K562 (cell line): ENCODE measurements at regions not wholly inside any gene's neighbourhood (a gene's known extent, or its start where the extent isn't known, plus 50 kb on each side); places are given as distances from the start of the nearest gene placed in this dataset.
A peak's percentile ranks its signal among the peaks of the same experiment; 100 is the strongest.

ENCODE experiments used
- BMI1 ChIP-seq: fragments of 150-350 bp; IDR thresholded peaks from 2 replicates; pipeline ENCODE4 v1.6.1; 2014; ENCODE audit warnings: low read length
- BRCA1 ChIP-seq, 2 experiments: fragments of 450-650 bp in 1 of 2; sonication (generic) in 1 of 2; formaldehyde crosslinking in 1 of 2; IDR thresholded peaks; 2 replicates each; pipeline versions ENCODE4 v1.5.0 to v1.6.1; 2017 to 2020; ENCODE audit warnings: mild to moderate bottlenecking in 1 of 2, missing genetic modification reagents in 1 of 2
- EP300 ChIP-seq: IDR thresholded peaks from 2 replicates; pipeline ENCODE4 v1.6.1; 2012; ENCODE audit warnings: low read length, improper control_type of control experiment
- FIP1L1 ChIP-seq: fragments of 200-400 bp; formaldehyde crosslinking; IDR thresholded peaks from 2 replicates; pipeline ENCODE4 v1.6.1; 2018; ENCODE audit warnings: mild to moderate bottlenecking, low read depth, low read length; ENCODE audit not compliant: poor library complexity, severe bottlenecking
- HDAC8 ChIP-seq: fragments of 450-650 bp; IDR thresholded peaks from 2 replicates; pipeline ENCODE4 v1.6.1; 2016; ENCODE audit warnings: mild to moderate bottlenecking, missing genetic modification characterization, moderate library complexity, missing compliant biosample characterization
- HNRNPLL ChIP-seq: fragments of 200-400 bp; formaldehyde crosslinking; IDR thresholded peaks from 2 replicates; pipeline ENCODE4 v1.6.1; 2017; ENCODE audit warnings: low read length, low read depth, mild to moderate bottlenecking; ENCODE audit not compliant: poor library complexity, severe bottlenecking
- MTA3 ChIP-seq: fragments of 450-650 bp; formaldehyde crosslinking; IDR thresholded peaks from 2 replicates; pipeline ENCODE4 v1.6.1; 2017; ENCODE audit warnings: mild to moderate bottlenecking, borderline replicate concordance
- NFYB ChIP-seq: IDR thresholded peaks from 2 replicates; pipeline ENCODE4 v1.6.1; 2011; ENCODE audit warnings: mild to moderate bottlenecking, moderate library complexity; ENCODE audit not compliant: insufficient read length; ENCODE audit errors: extremely low read depth
- PTRF ChIP-seq: fragments of 450-650 bp; IDR thresholded peaks from 2 replicates; pipeline ENCODE4 v1.6.1; 2016; ENCODE audit warnings: mild to moderate bottlenecking, missing genetic modification characterization, missing compliant biosample characterization
- TAL1 ChIP-seq: fragments of 450-650 bp; IDR thresholded peaks from 2 replicates; pipeline ENCODE4 v1.6.1; 2016; ENCODE audit warnings: mild to moderate bottlenecking
- TEAD1 ChIP-seq, 2 experiments: fragments of 450-650 bp in 1 of 2; sonication (generic) in 1 of 2; formaldehyde crosslinking; IDR thresholded peaks; 2 replicates each; pipeline versions ENCODE4 v1.4.0 to v1.8.0; 2020 to 2022; ENCODE audit warnings: mild to moderate bottlenecking in 2 of 2, missing genetic modification reagents in 1 of 2
- ZFP91 ChIP-seq: sonication (generic); formaldehyde crosslinking; IDR thresholded peaks from 2 replicates; pipeline ENCODE4 v1.8.0; 2022; ENCODE audit warnings: mild to moderate bottlenecking, missing genetic modification reagents
- ZNF23 ChIP-seq: fragments of 250-450 bp; sonication (Bioruptor Pico); IDR thresholded peaks from 2 replicates; pipeline ENCODE4 v1.4.0; 2020; ENCODE audit warnings: mild to moderate bottlenecking
- ZNF561 ChIP-seq: fragments of 450-650 bp; formaldehyde crosslinking; conservative IDR thresholded peaks from 2 replicates; pipeline ENCODE4 v1.4.0; 2020; ENCODE audit warnings: mild to moderate bottlenecking, moderate library complexity
- TF ChIP-seq, protein P1 (sequence below): sonication (generic); formaldehyde crosslinking; IDR thresholded peaks from 2 replicates; pipeline ENCODE4 v1.8.0; 2022; ENCODE audit warnings: missing genetic modification reagents, mild to moderate bottlenecking, moderate library complexity, borderline replicate concordance
- TF ChIP-seq, protein P2 (sequence below): fragments of 450-650 bp; IDR thresholded peaks from 2 replicates; pipeline ENCODE4 v1.6.1; 2016; ENCODE audit warnings: mild to moderate bottlenecking, moderate library complexity

GRCh38 chr5:88380332-88380731, 111.7 kb upstream of the TMEM161B start (continued):
- TF ChIP-seq NFYB (no peak), HNRNPLL (no peak), BMI1 (no peak), ZNF561 (CRISPR knock-in tag) (no peak), MTA3 (no peak), FIP1L1 (no peak), BRCA1 (IDR thresholded peaks at IDR 0.05) (no peak), BRCA1 (CRISPR knock-in tag; IDR thresholded peaks at IDR 0.05) (no peak), PTRF (no peak), ZFP91 (CRISPR knock-in tag) (no peak), TEAD1 (CRISPR knock-in tag; IDR thresholded peaks at IDR 0.05) (no peak), ZNF23 (CRISPR knock-in tag) (no peak), EP300 (peak; percentile 19; the same call in 1 of the 2 replicates), TAL1 (peak; percentile 56), HDAC8 (tag) (no peak)
- TF ChIP-seq, protein P1, sequence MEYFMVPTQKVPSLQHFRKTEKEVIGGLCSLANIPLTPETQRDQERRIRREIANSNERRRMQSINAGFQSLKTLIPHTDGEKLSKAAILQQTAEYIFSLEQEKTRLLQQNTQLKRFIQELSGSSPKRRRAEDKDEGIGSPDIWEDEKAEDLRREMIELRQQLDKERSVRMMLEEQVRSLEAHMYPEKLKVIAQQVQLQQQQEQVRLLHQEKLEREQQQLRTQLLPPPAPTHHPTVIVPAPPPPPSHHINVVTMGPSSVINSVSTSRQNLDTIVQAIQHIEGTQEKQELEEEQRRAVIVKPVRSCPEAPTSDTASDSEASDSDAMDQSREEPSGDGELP (CRISPR knock-in tag) = peak; percentile 51
- TF ChIP-seq, protein P2, sequence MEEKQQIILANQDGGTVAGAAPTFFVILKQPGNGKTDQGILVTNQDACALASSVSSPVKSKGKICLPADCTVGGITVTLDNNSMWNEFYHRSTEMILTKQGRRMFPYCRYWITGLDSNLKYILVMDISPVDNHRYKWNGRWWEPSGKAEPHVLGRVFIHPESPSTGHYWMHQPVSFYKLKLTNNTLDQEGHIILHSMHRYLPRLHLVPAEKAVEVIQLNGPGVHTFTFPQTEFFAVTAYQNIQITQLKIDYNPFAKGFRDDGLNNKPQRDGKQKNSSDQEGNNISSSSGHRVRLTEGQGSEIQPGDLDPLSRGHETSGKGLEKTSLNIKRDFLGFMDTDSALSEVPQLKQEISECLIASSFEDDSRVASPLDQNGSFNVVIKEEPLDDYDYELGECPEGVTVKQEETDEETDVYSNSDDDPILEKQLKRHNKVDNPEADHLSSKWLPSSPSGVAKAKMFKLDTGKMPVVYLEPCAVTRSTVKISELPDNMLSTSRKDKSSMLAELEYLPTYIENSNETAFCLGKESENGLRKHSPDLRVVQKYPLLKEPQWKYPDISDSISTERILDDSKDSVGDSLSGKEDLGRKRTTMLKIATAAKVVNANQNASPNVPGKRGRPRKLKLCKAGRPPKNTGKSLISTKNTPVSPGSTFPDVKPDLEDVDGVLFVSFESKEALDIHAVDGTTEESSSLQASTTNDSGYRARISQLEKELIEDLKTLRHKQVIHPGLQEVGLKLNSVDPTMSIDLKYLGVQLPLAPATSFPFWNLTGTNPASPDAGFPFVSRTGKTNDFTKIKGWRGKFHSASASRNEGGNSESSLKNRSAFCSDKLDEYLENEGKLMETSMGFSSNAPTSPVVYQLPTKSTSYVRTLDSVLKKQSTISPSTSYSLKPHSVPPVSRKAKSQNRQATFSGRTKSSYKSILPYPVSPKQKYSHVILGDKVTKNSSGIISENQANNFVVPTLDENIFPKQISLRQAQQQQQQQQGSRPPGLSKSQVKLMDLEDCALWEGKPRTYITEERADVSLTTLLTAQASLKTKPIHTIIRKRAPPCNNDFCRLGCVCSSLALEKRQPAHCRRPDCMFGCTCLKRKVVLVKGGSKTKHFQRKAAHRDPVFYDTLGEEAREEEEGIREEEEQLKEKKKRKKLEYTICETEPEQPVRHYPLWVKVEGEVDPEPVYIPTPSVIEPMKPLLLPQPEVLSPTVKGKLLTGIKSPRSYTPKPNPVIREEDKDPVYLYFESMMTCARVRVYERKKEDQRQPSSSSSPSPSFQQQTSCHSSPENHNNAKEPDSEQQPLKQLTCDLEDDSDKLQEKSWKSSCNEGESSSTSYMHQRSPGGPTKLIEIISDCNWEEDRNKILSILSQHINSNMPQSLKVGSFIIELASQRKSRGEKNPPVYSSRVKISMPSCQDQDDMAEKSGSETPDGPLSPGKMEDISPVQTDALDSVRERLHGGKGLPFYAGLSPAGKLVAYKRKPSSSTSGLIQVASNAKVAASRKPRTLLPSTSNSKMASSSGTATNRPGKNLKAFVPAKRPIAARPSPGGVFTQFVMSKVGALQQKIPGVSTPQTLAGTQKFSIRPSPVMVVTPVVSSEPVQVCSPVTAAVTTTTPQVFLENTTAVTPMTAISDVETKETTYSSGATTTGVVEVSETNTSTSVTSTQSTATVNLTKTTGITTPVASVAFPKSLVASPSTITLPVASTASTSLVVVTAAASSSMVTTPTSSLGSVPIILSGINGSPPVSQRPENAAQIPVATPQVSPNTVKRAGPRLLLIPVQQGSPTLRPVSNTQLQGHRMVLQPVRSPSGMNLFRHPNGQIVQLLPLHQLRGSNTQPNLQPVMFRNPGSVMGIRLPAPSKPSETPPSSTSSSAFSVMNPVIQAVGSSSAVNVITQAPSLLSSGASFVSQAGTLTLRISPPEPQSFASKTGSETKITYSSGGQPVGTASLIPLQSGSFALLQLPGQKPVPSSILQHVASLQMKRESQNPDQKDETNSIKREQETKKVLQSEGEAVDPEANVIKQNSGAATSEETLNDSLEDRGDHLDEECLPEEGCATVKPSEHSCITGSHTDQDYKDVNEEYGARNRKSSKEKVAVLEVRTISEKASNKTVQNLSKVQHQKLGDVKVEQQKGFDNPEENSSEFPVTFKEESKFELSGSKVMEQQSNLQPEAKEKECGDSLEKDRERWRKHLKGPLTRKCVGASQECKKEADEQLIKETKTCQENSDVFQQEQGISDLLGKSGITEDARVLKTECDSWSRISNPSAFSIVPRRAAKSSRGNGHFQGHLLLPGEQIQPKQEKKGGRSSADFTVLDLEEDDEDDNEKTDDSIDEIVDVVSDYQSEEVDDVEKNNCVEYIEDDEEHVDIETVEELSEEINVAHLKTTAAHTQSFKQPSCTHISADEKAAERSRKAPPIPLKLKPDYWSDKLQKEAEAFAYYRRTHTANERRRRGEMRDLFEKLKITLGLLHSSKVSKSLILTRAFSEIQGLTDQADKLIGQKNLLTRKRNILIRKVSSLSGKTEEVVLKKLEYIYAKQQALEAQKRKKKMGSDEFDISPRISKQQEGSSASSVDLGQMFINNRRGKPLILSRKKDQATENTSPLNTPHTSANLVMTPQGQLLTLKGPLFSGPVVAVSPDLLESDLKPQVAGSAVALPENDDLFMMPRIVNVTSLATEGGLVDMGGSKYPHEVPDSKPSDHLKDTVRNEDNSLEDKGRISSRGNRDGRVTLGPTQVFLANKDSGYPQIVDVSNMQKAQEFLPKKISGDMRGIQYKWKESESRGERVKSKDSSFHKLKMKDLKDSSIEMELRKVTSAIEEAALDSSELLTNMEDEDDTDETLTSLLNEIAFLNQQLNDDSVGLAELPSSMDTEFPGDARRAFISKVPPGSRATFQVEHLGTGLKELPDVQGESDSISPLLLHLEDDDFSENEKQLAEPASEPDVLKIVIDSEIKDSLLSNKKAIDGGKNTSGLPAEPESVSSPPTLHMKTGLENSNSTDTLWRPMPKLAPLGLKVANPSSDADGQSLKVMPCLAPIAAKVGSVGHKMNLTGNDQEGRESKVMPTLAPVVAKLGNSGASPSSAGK = peak; percentile 33; the same call in 1 of the 2 replicates
